HG03135 (cell line): ENCODE measurements at regions not wholly inside any gene's neighbourhood (a gene's known extent, or its start where the extent isn't known, plus 50 kb on each side); places are given as distances from the start of the nearest gene placed in this dataset.

Source experiments
- ATAC-seq: cut with Tn5 transposase; IDR thresholded peaks from one replicate; pipeline ENCODE4 v1.9.1; 2021; ENCODE audit warnings: mild to moderate bottlenecking, moderate library complexity; ENCODE audit not compliant: unreplicated experiment

DNA sequence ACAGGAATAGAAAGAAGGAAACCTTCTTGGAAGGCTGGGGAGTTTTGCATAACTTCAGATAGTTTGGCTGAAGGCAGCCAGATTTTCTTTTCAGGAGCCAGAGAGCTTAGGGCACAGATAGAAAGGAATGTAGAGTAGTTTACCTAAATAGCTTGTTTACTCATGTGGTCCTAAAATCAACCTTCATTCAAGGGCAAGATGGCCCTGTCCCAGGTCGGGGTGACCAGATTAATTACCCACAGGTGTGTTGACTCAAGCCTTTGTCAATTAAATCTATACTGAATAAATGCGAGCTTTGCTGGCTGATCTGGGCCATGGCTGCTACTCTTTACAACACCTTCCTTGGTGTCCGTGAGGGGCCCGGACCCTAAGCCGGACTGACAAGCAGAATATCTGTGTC, 792.0 kb upstream of the MAN1A1 start:
- ATAC-seq = no peak

DNA sequence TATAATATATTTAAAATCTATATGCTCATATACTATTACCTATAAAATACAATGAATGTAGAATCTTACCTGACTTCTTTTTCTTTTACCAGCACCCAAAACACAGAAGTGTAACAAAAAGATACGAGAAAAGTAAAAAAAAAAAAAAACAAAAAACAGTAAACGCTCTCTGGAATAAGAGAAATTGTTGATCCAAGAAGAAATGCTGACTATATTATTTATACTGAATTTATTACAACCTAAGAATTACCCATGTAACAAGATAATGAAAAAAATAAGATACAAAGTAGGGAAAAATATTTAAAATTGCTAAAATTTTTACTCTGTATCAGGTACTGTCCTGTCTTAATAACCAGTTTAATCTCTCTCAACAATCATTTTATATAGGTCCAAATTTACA, 787.9 kb upstream of the MAN1A1 start:
- no peak for ATAC-seq

DNA sequence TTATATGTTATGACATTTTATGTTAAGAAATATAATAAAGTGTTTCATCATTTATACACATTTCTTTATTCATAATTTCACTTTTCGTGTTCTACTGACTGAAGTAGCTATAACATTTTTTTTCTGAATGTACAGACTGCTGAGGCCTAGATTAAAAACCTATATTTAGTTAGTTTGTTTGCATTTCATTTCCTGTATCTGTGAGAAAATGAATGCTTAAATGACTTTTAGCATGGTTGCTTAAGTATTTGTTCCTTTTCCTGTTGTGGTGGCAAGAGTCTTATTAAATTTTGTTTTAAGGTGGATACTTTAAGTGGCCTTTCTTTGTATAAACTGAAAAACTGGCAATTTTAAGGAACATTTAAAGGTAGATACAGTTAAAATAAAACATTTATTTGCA, 779.7 kb upstream of the MAN1A1 start:
- ATAC-seq = no peak

DNA sequence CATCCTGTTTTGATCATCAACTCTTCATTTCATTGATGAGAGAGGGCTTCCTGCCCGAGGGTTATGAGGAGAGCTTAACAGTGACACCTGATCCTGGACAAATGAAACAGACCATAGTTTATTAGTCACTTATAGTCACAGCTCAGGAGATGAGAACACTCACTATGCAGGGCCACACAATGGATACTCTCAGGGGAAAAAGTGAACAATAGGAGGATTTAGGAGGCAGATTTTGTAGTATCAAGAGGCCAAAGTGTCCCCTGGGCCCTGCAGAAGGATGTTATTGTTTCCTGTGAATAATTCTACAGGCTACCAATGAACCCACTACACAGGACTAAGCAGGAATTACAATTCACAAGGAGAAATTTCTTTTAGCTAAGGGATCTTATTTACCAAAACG, 772.8 kb upstream of the MAN1A1 start:
- ATAC-seq = no peak

DNA sequence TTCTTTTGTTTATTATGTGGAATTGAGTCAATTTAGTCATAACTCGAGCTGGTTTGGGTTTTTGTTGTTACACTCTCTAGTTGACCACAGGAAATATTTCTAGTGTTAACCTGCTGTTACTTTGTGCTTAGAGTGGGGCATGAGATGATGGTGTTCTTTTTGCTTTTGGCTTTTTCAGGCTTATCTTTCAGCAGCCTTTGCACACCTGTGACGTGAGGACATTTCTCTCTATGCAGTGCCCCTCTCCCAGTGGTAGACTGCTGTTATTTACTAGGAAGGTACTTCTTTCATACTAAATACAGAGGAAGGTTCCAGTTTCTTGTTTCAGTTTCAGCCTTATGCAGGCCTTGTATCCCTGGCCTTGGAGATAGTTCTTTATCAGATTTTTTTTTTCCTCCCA, 766.8 kb upstream of the MAN1A1 start:
- peak; percentile 61 for ATAC-seq

DNA sequence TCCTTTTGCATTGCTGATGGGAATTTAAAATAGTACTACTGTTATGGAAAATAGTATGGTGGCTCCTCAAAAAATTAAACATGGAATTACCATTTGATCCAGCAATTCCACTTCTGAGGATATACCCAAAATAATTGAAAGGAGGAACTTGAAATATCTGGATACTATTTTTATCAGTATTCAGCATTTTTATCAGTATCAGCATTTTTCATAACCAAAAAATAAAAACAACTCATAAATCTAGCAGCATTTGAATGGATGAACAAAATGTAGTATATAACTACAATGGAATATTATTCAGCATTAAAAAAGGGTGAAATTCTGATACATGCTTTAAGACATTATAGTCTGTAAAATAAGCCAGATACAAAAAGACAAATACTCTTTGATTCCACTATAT, 763.4 kb upstream of the MAN1A1 start:
- ATAC-seq = no peak

DNA sequence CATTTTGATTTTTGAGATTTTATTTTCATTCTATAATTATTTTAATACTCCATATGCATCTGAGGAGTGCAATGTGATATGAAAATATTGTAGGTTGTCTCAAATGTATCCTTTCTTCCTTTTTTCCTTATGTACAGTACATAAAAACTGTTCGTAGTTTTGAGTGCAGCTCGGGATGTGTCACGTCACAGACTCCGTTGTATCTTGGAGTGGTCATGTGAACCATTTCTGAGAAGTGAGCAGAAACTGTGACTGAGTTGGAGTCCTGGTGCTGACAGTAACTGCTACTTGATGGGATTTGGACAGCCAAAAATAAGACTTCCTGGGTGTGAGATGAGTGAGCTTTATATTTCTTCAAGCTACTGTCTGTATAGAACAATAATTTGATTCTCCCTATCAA, 761.4 kb upstream of the MAN1A1 start:
- ATAC-seq = no peak

DNA sequence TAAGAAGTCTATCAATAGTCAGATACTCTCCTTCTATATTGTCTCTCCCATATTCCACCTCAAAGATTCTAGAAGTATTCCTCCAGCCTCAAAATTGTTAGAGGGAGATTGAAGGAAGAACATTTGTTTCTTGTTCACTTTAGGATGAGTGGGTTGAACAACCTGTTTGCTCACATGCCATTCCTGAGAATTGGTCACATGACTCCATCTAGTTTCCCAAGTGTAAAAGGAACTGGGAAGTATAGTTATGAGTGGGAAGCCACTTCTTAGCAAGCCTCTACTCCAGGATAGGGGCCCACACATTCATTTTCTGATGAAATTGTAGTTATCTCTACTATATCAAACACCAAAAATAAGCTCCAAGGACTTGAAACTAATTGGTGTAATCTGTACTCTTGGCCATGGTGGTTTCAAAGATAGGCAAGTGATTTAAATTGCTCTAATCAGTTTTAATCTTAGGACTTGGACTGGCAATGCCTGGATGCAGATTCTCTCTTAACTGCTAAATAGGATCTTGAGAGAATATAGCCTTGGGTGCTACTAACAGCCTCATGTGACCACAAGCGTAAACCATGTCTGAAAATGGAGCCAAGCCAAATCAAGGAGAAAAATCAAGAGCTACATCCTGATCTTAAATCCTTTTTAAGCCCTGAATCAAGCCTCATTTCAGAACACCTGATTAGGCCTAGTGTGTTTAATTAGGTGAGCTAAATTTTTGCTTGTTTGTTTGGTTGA, 758.7 kb upstream of the MAN1A1 start:
- ATAC-seq = no peak

DNA sequence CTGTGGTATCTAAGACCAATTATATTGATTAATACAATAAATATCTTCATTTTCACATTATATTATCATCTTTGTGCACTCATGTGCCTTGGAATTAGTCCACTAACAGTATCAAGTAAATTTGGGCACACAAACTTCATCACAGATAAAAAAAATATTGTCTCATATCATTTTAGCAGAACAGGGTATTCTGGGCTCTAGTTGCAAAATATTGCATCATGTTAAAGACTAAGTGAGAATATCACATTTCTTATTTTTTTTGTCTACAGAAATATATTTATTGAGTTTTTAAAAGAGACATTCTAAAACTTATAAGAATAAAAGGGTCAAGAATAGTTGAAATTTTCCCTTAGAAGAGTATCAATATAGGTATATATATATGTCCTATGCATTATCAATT, 754.1 kb upstream of the MAN1A1 start:
- no peak for ATAC-seq

DNA sequence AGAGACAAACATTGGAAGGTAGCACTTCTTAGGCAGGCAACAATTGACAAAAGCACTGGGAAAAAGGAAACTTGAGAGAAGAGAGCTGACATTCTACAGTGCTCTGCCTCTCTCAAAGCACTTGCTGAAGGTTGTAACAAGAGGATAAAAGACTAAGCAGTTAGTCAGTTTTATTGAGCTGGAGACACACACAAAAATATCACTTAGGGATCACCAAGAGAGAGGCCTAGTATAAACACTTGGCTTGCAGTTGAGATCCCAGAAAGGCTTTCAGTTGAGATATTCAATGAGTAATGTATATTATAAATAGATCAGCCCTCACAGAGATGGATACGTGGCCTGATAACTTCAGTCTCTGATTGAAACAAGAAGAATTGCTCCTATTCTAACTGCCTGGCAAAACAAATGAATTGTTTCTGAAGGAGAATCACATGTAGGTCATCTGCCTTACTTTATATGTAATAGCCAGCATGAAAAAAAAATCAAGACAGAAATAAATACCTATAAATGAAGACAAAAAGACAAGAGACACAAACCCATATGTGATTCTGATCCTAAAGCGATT, 747.2 kb upstream of the MAN1A1 start:
- ATAC-seq = no peak

DNA sequence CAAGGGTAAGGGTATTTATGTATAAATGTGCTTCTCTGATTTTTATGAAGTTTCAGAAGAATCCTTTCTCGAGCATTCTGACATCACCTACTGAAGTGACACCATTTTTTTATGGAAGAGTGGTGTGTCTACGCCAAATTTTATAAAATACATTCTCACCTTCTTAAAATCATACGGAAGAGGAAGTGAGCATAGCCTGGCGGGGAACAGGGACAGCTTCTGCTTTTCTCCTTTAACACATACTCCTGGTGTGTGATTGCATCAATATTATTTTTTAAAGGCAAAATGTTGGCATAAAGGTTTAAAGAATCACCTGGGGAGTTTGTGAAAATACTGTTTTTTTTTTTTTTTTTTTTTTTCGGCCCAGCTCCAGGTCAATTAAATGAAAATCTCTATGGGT, 733.6 kb upstream of the MAN1A1 start:
- no peak for ATAC-seq

DNA sequence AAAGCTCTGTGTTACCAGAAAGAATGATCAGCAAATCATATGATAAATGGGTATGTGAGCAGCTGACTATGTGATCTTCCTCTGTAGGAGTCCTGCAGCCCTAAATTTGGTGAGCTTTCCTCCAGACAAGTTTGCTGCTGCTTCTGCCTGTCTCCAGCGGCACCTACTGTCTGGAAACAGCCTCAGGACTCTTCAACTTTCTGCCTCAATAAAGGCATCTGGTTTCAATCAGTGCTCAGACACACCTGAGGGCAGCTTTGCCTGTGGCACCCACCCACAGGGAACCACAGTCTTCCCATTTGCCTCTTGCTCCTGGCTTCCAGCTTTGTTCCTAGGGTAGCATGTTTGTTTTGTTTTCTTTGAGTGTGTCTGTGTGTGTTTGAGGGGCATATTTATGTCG, 727.9 kb upstream of the MAN1A1 start:
- ATAC-seq = no peak

DNA sequence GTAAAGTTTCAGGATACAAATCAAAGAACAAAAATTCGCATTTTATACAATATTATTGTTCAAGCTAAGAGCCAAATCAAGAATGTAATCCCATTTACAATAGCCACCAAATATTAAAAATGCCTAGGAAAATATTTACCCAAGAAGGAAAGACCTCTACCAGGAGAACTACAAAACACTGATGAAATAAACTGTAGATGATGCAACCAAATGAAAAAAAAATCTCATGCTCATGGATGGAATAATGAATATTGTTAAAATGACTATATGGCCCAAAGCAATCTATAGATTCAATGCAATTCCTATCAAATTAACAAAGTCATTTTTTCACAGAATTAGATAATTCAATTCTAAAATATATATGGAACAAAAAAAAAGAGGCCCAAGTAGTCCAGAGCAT, 708.8 kb upstream of the MAN1A1 start:
- ATAC-seq = no peak

DNA sequence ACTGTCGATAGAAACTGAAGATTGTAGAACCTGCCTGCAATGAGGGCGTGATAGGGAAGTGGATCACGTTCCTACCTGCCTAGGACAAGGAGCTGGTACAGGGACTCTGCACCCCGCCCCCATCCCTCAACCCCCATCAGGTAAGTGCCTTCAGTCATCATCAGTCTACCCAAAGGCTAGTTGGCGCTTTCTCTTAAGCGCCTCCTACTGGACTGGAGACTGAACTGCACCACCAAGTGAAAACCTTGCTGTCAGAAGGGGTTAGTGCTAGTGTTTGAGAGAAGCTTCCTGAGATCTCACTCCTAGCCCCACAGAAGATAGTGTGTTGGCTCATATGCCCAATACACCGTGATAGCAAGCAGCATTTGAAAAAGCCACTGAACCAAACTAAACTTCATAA, 706.5 kb upstream of the MAN1A1 start:
- ATAC-seq = peak; percentile 77

DNA sequence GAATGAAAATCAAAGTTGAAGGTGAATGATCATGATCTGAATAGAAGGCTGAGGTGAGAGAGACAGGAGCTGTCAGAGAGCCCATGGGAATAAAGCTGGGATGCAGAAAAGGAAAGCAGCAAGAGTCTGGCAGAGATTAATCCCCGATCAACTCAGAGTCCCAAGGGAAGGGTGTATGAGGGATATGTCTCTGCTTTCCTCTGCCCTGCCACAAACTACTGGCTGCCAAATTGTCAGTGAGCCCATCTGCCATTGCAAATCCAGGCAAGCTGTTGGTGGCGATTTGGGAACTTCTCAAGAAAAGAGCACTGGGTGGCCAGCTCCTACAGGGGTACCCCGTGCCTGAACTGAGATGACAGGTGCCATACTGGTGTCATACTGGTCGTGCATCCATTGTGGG, 705.5 kb upstream of the MAN1A1 start:
- ATAC-seq = no peak

DNA sequence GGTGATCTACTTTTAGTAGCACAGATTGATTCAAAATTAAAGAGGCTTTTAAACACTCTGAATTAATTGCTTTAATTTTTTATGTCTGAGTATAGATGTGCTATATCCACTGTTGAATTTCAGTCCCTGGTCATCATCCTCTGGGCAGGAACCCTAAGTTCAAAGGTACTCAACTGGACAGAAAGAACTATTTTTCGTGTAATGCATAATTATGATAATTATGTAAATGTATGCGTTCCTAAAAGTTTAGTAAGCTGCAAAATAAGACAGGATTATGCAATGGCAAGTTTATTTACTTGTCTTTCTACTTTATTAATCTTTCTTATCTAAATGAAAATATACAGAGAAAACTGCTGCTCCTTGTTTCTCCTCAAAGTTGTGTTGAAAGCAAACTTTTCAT, 690.1 kb upstream of the MAN1A1 start:
- no peak for ATAC-seq

DNA sequence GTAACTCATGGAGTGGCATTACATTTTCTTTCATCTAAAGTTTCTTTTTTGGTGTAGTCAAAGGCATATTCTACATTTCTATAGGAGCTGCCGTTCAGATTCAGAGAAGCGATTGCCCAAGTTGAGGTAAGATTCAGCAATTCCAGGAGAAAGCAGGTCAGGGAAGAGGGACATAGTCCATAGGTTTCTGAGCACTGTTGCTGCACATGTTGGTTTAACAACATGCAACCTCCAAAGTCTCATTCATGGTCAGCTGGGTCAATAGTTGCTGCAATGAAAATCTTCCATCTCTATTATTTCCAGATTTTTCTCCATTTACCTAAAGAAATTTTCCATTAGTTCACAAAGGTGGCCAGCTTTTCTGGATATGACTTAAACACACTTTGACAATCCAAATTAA, 682.3 kb upstream of the MAN1A1 start:
- ATAC-seq = no peak

DNA sequence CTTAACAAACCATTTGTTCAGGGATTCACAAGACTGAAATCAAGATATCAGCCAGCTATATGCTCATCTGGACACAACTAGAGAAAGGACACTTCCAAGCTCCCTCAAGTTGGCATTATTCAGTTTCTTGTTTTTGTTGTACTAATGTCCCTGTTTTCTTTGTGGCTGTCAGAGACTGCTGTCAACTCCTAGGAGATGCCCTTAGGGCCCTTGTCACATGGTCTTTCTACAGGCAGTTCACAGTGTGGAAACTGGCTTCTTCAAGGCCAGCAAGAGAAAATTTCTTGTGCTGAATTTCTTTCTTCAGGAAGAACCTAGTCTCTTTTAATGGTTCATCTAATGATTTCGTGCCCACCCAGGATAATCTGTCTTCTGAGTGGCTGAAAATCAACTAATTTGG, 677.2 kb upstream of the MAN1A1 start:
- ATAC-seq = no peak

DNA sequence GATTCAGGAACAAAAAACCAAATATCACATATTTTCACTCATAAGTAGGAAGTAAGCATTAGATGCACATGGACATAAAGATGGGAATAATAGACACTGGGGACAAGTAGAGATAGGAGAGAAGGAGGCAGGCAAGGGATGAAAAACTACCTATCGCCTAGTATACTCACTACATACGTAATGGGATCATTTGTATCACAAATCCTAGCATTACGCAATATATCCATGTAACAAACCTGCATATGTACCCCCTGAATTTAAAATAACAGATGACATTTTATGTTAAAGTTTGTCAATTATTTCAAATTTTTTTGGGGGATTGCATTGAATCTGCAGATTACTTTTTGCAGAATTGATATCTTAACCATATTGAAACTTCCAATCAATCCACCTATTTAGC, 660.5 kb upstream of the MAN1A1 start:
- no peak for ATAC-seq

DNA sequence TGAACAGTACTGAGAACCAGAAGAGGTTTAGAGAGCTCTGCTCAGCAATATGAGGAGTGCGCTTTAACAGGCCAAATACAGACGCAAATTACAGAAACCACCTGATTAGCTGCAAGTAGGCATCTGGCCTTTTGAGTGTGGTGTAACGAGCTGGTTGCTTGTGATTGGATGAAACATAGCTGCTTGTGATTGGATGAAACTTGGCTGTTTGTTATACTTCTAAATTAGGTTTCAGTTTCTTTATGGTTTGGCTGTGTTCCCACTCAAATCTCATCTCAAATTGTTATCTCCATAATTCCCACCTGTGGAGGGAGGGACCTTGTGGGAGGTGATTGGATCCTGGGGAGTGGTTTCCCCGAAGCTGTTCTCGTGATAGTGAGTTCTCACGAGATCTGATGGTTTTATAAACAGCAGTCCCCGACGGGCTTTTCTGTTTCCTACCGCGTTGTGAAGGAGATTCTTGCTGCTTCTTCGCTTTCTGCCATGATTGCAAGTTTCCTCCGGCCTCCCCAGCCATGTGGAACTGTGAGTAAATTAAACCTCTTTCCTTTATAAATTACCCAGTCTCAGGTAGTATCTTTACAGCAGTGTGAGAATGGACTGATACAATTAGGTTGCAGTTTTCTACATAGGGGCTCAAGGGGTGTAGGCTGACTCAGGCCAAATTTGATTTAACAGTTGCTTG, 655.9 kb upstream of the MAN1A1 start:
- no peak for ATAC-seq

DNA sequence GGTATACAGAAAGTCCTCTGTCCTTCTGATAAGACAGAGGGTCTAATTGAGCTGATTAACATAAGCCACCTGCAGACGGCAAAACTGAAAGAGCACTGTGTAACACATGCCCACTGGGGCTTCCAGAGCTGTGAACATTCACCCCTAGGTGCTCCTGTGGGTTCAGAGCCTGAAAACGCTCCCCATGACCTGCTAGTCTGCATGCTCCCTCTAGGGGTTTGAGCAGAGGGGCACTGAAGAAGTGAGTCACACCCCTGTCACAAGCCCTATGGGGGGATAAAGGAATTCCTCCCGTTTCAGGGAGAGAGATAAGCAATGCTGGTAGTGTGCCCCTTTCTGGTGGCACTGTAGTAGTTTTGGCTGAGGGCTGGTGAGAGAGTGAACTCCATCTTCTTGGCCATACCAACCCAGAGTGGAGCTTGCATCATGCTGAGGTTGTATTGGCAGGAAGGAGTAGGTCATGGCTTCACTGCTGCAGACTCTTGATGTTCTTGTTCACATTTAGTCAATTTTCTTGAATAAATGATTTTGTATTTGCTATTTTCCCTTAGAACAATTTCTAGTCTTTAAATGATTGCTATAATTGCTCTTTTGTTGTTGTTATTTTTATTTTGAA, 637.5 kb upstream of the MAN1A1 start:
- no peak for ATAC-seq
